Gastroesophageal sphincter (tissue), 3 donors: ENCODE measurements at regions not wholly inside any gene's neighbourhood (a gene's known extent, or its start where the extent isn't known, plus 50 kb on each side); places are given as distances from the start of the nearest gene placed in this dataset.

Experiments used
- EP300 ChIP-seq: sonication (generic); formaldehyde crosslinking; IDR thresholded peaks from one replicate; pipeline ENCODE4 v1.6.1; 2017; ENCODE audit warnings: antibody characterized with exemption, mild to moderate bottlenecking
- POLR2A ChIP-seq, 2 donors: fragments of 450-650 bp; IDR thresholded peaks; one replicate each; pipeline ENCODE4 v1.6.1; 2017; ENCODE audit warnings: antibody characterized with exemption in 2 of 2, mild to moderate bottlenecking in 2 of 2, moderate library complexity in 1 of 2
- TF ChIP-seq, protein P1 (sequence below), 4 experiments: fragments of 200-600 bp in 2 of 4; fragments of 450-650 bp in 2 of 4; sonication (generic) in 1 of 4; IDR thresholded peaks; one replicate each; pipeline ENCODE4 v1.5.1; 2017 to 2019; ENCODE audit warnings: antibody characterized with exemption in 4 of 4, mild to moderate bottlenecking in 2 of 4, moderate library complexity in 2 of 4

DNA sequence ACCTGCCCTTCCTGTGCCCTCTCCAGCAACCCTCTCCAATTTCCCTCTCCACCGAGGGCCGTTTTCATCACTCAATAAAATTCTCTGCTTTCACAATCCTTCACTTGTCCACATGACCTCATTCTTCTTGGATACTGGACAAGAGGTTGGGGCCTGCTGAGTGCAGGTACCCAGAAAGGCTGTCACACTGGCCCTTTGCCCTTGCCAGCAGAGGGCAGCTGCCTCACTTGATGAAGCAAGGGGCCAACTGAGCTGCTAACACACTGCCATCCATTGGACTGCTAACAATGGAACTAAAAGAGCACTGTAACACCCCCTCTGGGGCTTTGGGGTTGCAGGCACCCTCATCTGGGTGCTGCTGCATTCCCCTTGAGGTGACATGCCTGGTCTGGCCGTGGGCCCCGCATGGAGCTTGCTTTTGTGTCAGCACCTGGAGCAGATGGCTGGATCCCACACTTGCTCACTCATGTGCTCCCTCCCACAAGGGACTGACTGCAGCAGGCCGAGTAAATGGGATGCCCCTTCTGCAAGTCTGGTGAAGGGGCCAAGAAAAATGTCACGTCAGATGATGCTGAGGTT is 308.1 kb upstream of the ADCY2 start:
- no peak for TF ChIP-seq POLR2A (IDR thresholded peaks at IDR 0.05)
- no peak for TF ChIP-seq EP300
- TF ChIP-seq, protein P1, sequence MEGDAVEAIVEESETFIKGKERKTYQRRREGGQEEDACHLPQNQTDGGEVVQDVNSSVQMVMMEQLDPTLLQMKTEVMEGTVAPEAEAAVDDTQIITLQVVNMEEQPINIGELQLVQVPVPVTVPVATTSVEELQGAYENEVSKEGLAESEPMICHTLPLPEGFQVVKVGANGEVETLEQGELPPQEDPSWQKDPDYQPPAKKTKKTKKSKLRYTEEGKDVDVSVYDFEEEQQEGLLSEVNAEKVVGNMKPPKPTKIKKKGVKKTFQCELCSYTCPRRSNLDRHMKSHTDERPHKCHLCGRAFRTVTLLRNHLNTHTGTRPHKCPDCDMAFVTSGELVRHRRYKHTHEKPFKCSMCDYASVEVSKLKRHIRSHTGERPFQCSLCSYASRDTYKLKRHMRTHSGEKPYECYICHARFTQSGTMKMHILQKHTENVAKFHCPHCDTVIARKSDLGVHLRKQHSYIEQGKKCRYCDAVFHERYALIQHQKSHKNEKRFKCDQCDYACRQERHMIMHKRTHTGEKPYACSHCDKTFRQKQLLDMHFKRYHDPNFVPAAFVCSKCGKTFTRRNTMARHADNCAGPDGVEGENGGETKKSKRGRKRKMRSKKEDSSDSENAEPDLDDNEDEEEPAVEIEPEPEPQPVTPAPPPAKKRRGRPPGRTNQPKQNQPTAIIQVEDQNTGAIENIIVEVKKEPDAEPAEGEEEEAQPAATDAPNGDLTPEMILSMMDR (IDR thresholded peaks at IDR 0.05), result no peak
